ENCODE measurements at regions not wholly inside any gene's neighbourhood (a gene's known extent, or its start where the extent isn't known, plus 50 kb on each side); places are given as distances from the start of the nearest gene placed in this dataset.

DNA sequence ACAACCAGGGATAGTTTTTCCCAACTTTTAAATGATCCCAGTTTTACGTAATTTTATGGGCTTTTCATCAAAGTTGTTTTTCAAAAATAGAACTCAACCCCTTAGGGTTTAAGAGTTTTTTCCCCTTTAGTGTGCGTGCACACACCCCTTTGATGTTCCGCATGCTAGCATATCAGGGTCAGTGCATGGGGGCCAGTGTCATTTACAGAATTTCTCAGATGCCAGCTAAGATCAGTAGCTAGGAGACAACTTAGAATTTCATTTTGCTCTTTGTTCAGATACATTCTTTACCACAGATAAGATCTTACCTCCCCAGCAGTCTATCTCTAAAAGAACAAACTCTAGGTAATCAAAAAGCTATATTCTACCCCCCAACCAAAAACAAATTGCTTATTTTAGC is 238.5 kb upstream of the SASH1 start:
- no peak for DNase-seq (ENCODE audit: low spot score)

GRCh38 chr6:148105695-148106094 is 236.9 kb upstream of the SASH1 start:
- no peak for DNase-seq (ENCODE audit: low spot score)

DNA sequence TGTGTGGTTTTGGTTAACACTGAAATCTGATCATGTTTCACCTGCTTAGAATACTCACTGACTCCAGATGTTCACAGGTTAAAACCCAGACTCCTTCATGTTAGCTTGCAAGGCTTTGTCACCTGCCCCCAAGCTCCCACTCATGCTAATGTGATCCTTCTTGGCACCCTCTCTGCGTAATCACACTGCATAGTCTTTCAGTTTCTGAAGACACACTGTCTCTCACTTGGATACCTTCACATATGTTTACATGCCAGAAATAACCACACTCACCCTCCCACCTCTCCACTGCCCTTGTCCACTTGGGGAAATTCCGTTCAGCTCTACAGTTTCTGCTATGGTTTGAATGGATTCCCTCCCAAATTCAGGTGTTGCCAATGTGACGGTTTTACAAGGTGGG is 234.7 kb upstream of the SASH1 start:
- DNase-seq (ENCODE audit: low spot score) = no peak

- DNase-seq (ENCODE audit: low spot score) = no peak
Observed at GRCh38 chr6:148109732-148110131, 232.9 kb upstream of the SASH1 start.

GRCh38 chr6:148110925-148111324 is 231.7 kb upstream of the SASH1 start:
- DNase-seq (ENCODE audit: low spot score) = no peak

DNA sequence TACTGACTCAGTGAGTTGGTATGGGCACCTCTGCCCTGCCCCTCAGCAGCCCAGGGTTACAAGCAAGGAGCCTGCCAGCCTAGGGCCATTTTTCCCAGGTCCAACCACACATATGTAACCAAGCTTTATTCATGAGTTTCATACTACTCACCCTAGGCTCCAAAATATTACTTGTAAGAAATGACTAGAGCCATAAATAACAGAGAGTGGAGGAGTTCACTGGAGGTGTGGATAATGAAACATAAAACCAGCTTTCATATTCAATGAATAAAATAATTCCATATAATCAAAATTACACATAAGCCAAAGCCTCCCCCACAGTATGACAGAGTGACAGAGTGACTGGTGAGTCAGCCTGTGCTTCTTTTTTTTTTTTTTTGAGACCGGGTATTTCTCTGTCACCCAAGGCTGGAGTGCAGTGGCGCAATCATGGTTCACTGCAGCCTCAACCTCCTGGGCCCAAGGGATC is 229.8 kb upstream of the SASH1 start:
- no peak for DNase-seq (ENCODE audit: low spot score)

DNA sequence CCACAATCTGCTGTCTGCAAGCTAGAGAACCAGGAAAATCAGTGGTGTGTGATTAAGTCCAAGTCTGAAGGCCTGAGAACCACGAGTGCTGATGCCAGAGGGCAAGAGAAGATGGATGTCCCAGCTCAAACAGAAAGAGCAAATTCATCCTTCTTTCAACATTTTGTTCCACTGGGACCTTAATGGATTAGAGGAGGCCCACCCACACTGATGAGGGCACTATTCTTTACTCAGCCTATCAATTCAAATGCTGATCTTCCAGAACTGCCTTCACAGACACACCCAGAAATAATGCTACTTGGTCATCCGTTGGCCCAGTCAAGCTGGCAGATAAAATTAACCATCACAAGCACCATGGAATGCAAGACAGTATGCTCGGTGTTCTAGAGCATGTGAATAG is 226.6 kb upstream of the SASH1 start:
- DNase-seq (ENCODE audit: low spot score) = no peak

DNA sequence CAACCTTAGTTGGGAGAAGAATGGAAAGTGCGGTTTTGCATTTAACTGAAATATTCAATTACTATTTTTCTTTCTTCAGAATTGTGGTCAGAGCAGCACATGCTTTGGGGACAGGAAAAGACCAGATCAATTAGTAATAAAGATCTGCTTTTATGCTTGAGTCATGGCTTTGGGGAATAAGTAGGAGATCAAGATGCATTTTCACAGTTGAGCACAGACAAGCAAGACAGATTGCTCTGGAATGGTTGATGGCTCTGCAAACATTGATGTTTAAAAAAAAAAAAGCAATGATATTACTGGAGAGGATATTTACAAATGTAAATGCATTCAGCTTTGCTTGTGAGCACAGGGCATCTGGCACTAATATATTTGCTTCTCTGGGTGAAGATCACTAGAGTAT is 224.4 kb upstream of the SASH1 start:
- DNase-seq (ENCODE audit: low spot score) = no peak

- DNase-seq (ENCODE audit: low spot score) = no peak
Observed at GRCh38 chr6:148128014-148128730, 214.5 kb upstream of the SASH1 start.

DNA sequence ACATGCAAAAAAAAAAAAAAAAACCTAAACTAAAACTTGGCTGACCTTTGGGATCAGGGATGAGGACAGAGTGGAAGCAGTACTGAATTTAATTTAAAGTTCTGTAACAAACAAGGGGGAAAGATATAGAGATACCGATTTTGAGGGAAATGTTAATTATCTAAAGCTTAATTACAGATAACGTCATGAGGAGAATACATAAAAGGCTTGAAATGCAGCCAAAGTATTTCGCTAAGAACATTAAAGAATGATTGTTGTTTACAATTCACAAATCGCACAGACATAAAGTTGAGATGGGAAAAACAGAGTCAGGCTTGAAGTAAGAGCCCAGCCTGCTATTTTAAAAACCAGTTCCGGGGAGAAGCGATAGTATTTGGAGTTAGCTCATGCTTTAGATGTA is 208.0 kb upstream of the SASH1 start:
- DNase-seq (ENCODE audit: low spot score) = peak; percentile 20

- no peak for DNase-seq (ENCODE audit: low spot score)
Observed at GRCh38 chr6:148136586-148136985, 206.1 kb upstream of the SASH1 start.

GRCh38 chr6:148137652-148138051 is 205.0 kb upstream of the SASH1 start:
- DNase-seq (ENCODE audit: low spot score) = no peak

- DNase-seq (ENCODE audit: low spot score) = no peak
Observed at GRCh38 chr6:148138573-148138972, 204.1 kb upstream of the SASH1 start.

GRCh38 chr6:148140772-148141557 is 201.7 kb upstream of the SASH1 start:
- no peak for DNase-seq (ENCODE audit: low spot score)

DNA sequence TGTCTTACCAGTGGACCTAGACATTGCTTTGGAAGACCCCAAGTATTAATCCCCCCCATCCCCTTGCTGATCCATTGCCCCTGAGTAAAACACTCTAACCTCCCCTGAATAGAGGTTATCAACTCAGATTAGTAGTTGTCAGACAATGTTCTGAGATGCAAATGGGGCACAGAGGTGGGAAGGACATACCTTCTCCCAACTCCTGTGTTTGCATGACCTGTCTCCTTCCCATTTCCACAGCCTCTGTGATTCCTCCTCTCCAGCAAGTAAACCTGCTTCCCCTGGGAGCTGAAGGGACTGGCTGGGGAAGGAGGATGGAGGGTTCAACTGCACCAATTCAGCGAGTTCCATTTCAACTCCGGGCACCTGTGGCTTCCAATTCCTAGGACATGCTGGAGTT is 199.8 kb upstream of the SASH1 start:
- no peak for DNase-seq (ENCODE audit: low spot score)

- DNase-seq (ENCODE audit: low spot score) = no peak
Observed at GRCh38 chr6:148143771-148144170, 198.9 kb upstream of the SASH1 start.

DNA sequence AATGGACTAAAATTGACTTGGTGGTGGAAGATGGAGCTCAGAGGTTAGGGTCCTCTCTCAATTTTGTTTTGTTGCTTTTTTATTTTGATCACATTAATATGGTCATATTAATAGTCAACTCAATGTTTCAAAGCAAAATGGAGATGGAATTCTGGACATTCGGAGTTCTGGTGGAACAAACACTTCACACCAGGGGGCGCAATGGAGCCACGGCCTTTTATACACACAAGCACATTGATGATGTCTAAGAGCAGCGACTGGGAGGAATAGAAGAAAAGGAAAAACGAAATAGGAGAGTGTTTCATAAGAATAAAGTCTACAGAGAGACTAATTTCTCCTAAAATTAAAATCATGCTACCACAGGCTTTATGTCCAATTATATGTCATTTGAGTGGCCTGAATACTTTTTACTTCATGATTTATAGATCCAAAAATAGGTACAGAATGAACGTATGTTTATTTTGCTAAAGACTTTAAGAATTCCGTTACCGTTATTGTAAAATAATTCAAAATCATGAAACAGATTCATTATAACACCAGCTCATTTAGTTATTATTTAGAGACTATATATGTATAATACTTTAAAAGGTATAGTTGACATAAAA is 197.6 kb upstream of the SASH1 start:
- DNase-seq (ENCODE audit: low spot score) = peak; percentile 69

DNA sequence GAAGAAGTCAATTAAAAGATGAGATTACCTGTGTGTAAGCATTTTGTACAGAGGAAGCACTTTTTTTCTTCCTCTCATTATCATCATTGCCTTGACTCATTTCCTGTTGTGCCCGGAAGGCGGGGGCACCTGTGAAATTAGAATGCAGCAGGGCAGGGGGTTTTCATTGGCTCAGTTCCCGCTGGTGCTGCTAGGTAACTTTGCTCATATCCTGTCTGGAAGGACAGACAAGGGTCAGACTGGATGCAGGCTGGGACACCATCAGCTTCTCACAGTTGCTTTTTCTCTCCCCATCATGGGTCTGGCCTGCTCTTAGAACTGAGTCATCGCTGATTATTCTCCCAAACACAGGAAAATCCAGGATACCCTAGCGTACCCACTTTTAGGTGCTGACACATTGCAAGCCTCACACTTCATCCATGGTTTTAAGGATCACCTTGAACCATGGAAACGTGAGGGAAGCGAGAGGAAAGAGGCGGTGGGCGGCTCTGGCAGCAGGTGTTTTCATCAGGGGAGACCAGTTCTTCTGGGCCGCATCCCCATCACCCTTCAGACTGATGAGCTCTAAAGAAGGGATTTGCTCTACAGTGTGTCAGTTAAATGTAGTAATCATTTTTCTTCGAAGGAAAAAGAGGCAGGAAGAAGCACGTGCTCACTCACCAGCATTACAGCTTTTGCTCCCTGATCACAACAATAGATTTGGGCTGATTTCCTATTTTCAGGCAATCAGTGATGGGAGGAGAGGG is 195.7 kb upstream of the SASH1 start:
- no peak for DNase-seq (ENCODE audit: low spot score)

- DNase-seq (ENCODE audit: low spot score) = no peak
Observed at GRCh38 chr6:148147463-148147830, 195.2 kb upstream of the SASH1 start.

GRCh38 chr6:148151896-148152643 is 190.6 kb upstream of the SASH1 start:
- no peak for DNase-seq (ENCODE audit: low spot score)

GRCh38 chr6:148154668-148155067 is 188.0 kb upstream of the SASH1 start:
- no peak for DNase-seq (ENCODE audit: low spot score)

DNA sequence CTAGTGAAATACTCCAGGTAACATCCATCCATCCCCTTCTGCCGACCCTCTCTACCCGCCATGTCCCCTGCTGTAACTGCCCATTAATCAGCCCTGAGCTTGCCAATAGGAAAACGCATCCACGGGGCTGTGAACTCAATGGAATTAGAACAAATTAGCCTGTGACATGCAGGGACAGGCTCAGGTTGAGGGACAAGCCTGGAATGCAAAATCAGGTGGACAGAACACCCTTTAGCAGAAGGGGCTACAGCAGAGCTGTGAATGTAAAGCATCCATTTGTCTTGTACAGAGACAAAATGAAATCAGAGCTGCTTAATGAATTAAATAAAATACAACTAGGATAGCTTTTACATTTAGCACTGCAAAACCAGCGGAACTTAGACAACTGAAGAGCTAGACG is 187.3 kb upstream of the SASH1 start:
- no peak for DNase-seq (ENCODE audit: low spot score)

All from LoVo (cell line).